ENCODE measurements at regions not wholly inside any gene's neighbourhood (a gene's known extent, or its start where the extent isn't known, plus 50 kb on each side); places are given as distances from the start of the nearest gene placed in this dataset.
"Not testable (repeated sequence)": the region's sequence is repeated elsewhere in the genome, so short reads cannot be mapped to it uniquely, and the experiment has no call there.

- no peak for DNase-seq (ENCODE audit: low spot score)
Observed at GRCh38 chr12:3420693-3421092, 70.3 kb upstream of the PRMT8 start.

GRCh38 chr12:3421191-3421978, 69.6 kb upstream of the PRMT8 start:
- no peak for DNase-seq (ENCODE audit: low spot score)

- not testable (repeated sequence) for DNase-seq (ENCODE audit: low spot score)
Observed at GRCh38 chr12:3424796-3425195, 66.2 kb upstream of the PRMT8 start.

GRCh38 chr12:3427956-3428355, 63.0 kb upstream of the PRMT8 start:
- no peak for DNase-seq (ENCODE audit: low spot score)

- DNase-seq (ENCODE audit: low spot score) = no peak
Observed at GRCh38 chr12:3428631-3429030, 62.4 kb upstream of the PRMT8 start.

- not testable (repeated sequence) for DNase-seq (ENCODE audit: low spot score)
Observed at GRCh38 chr12:3429523-3429922, 61.5 kb upstream of the PRMT8 start.

GRCh38 chr12:3431686-3432085, 59.3 kb upstream of the PRMT8 start:
- no peak for DNase-seq (ENCODE audit: low spot score)

- no peak for DNase-seq (ENCODE audit: low spot score)
Observed at GRCh38 chr12:3432176-3432742, 58.7 kb upstream of the PRMT8 start.

- DNase-seq (ENCODE audit: low spot score) = no peak
Observed at GRCh38 chr12:3432868-3433267, 58.1 kb upstream of the PRMT8 start.

GRCh38 chr12:3436461-3437065, 54.4 kb upstream of the PRMT8 start:
- DNase-seq (ENCODE audit: low spot score) = no peak

- no peak for DNase-seq (ENCODE audit: low spot score)
Observed at GRCh38 chr12:3437986-3438385, 53.0 kb upstream of the PRMT8 start.

- DNase-seq (ENCODE audit: low spot score) = no peak
Observed at GRCh38 chr12:3438401-3438800, 52.6 kb upstream of the PRMT8 start.
